Fibroblast of gingiva (primary cell): ENCODE measurements at regions not wholly inside any gene's neighbourhood (a gene's known extent, or its start where the extent isn't known, plus 50 kb on each side); places are given as distances from the start of the nearest gene placed in this dataset.
A peak's percentile ranks its signal among the peaks of the same experiment; 100 is the strongest.

Experiments used
- DNase-seq: peaks from one replicate; pipeline ENCODE4 v3.0.0-alpha.2; 2011; ENCODE audit warnings: low read depth

- DNase-seq = no peak
Observed at GRCh38 chr20:4600308-4601014, 85.8 kb upstream of the PRNP start.

- DNase-seq = no peak
Observed at GRCh38 chr20:4597215-4597614, 89.0 kb upstream of the PRNP start.

- DNase-seq = no peak
Observed at GRCh38 chr20:4593149-4593525, 93.1 kb upstream of the PRNP start.

GRCh38 chr20:4592316-4593148 is 93.7 kb upstream of the PRNP start:
- DNase-seq = no peak

GRCh38 chr20:4591975-4592315 is 94.3 kb upstream of the PRNP start:
- DNase-seq = no peak

- no peak for DNase-seq
Observed at GRCh38 chr20:4585758-4586157, 100.5 kb upstream of the PRNP start.

GRCh38 chr20:4585104-4585753 is 101.0 kb upstream of the PRNP start:
- peak; percentile 43 for DNase-seq

GRCh38 chr20:4584510-4584909 is 101.7 kb upstream of the PRNP start:
- no peak for DNase-seq

- DNase-seq = no peak
Observed at GRCh38 chr20:4581838-4582237, 104.4 kb upstream of the PRNP start.

GRCh38 chr20:4578375-4578774 is 107.9 kb upstream of the PRNP start:
- no peak for DNase-seq

- DNase-seq = no peak
Observed at GRCh38 chr20:4574356-4574690, 111.9 kb upstream of the PRNP start.

- peak; percentile 62 for DNase-seq
Observed at GRCh38 chr20:4573564-4574355, 112.5 kb upstream of the PRNP start.

GRCh38 chr20:4571759-4572531 is 114.3 kb upstream of the PRNP start:
- DNase-seq = no peak

- no peak for DNase-seq
Observed at GRCh38 chr20:4569865-4570264, 116.4 kb upstream of the PRNP start.

GRCh38 chr20:4569092-4569491 is 117.2 kb upstream of the PRNP start:
- DNase-seq = no peak

GRCh38 chr20:4568361-4568959 is 117.8 kb upstream of the PRNP start:
- no peak for DNase-seq

GRCh38 chr20:4567170-4567569 is 119.1 kb upstream of the PRNP start:
- no peak for DNase-seq

GRCh38 chr20:4563534-4563933 is 122.7 kb upstream of the PRNP start:
- DNase-seq = peak; percentile 56

- no peak for DNase-seq
Observed at GRCh38 chr20:4563031-4563430, 123.2 kb upstream of the PRNP start.

GRCh38 chr20:4560667-4561066 is 125.6 kb upstream of the PRNP start:
- no peak for DNase-seq

- DNase-seq = no peak
Observed at GRCh38 chr20:4559906-4560305, 126.3 kb upstream of the PRNP start.
